GM18520 (cell line): ENCODE measurements at regions not wholly inside any gene's neighbourhood (a gene's known extent, or its start where the extent isn't known, plus 50 kb on each side); places are given as distances from the start of the nearest gene placed in this dataset.
"Not testable (repeated sequence)": the region's sequence is repeated elsewhere in the genome, so short reads cannot be mapped to it uniquely, and the experiment has no call there.

Experiments
- ATAC-seq: cut with Tn5 transposase; IDR thresholded peaks from one replicate; pipeline ENCODE4 v1.9.1; 2021; ENCODE audit not compliant: unreplicated experiment

DNA sequence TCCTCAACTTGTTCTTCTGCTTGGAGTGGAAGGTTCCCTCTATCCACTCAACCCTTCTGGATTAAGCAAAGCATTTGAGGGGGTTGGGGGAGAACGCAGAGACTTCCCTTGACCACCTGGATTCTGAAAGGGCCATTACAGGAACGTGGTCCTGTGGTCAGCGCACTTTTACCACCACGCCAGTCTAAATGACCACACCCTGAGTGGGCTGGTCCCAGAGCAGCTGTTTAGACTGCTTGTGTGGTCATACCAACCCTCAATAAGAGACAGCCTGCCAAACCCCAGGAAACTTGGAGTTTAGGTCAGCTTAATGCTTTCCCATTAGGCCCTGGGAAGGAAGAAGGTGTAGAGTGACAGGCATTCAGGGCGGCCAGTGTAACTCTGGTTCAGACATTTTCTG is 165.5 kb upstream of the ATP2B1 start:
- no peak for ATAC-seq

DNA sequence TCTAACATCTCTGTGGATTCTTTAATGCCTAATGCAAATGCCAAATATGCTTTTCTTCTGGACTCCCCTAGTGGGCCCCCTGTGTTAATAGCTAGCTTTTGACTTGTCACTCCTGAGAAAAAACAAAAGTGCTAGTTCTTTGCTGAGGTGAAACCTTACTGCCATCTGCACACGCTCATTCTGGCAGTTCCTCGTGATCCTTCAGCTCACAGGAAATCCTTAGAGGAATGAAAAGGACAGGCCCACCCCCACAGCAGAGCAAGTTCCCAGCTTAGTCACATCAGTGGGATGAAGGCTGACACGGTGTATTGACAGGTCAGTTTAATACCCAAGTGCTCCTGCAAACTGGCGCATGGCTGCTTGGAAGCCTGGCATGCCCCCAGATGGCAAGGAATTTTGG is 165.1 kb upstream of the ATP2B1 start:
- ATAC-seq = no peak

DNA sequence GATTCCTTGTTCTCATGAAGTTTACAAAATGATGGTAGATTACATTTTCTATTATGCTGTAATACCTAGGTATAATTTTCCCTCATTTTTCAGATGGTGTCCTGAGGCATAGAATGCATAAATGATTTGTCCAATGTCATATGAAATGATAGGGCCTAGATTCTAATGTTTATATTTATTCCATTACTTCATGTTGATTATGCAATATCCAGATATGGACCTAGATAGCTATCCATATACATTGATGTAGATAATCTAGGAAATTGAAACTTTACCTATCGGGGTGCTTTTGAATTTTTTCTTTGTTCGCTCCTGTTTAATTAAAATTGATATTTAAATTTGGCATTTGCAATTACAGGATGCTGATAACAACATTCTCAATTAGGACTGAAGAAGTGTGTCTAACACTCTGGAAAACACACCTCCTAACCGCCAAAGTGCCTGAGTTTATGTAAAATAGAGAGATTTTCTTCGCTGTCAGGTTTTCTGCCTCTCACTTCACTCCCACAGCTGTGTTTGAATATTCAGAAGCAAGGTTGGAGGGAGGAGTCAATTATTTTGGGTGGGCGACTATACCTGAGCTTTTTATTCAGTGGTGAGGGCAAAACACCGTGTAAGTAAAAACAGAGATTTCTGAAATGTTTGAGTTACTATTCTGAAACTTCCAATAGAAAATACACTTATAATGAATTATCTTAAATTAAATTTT is 164.4 kb upstream of the ATP2B1 start:
- no peak for ATAC-seq

DNA sequence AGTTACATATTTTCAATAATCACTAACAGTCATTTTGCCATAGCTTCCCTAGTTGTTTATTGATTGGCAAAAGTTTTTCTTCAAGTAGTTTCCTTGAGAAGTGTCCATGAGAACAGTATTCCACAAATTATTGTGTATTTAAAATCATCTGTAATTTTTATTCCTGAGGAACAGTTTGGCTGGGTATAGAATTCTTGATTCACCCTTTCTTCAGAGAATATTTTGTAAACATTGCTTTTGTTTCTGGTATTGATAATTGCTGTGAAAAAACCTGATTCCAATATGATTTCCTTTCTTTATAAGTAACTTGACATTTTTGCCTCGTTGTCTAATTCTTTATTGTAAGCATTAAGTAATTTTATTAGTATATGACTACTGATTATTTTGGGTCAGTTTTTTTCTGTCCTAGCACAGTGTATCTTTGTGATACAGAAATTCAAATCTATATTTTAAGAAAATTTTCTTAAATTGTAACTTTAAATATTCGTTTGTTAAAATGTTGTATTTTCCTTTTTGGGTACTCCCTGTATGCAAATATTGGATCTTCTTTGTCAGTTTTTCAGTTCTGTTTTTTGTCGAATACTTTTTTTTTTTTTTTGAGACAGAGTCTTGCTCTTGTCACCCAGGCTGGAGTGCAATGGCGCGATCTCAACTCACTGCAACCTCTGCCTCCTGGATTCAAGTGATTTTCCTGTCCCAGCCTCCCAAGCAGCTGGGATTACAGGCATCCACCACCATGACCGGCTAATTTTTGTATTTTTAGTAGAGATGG is 162.0 kb upstream of the ATP2B1 start:
- ATAC-seq = no peak

DNA sequence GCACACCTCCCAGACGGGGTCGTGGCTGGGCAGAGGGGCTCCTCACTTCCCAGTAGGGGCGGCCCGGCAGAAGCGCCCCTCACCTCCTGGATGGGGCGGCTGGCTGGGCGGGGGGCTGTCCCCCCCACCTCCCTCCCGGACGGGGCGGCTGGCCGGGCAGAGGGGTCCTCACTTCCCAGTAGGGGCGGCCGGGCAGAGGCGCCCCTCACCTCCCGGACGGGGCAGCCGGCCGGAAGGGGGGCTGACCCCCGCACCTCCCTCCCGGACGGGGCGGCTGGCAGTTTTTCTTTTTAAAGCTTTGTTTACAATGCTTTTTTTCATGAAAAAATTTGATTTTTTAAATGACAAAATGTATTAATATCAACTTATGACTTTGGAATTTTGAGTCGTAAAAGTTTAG is 159.0 kb upstream of the ATP2B1 start:
- ATAC-seq = not testable (repeated sequence)

DNA sequence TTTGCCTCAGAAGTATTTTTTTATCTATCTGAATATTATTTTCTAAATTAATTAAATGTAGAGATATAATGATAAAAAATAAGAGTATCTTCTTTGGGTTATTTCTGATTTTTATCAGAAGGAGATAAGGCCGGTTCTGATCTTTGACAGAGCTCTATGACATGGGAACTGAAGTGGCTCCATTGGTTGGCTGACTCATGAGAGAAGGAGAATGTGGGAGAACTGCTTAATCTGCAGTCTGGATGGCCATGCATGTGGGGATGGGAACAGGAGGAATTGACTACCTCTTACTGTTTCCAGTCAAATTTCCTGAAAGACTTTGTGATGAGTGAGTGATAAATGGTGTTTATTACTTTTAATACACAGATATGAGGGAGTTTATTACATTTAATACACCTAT is 155.8 kb upstream of the ATP2B1 start:
- no peak for ATAC-seq

DNA sequence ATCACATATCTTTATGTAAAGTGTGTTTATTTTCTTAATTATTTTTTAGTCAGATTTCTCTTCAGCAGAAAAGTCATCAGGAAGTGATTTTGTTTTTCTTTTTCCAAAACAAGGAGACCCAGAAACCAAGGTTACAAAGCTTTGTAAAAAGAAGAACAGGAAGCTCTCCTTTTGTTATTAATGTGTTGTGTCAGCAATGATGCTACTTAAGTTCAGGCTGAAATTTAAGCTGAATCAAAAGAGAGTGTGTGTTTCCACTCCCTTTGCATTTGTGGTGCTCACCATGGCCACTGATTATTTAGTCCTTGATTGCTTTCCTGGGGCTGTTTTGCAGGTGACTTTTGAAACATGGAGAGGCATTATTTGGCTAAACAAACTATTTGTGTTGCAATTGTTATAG is 155.3 kb upstream of the ATP2B1 start:
- no peak for ATAC-seq

DNA sequence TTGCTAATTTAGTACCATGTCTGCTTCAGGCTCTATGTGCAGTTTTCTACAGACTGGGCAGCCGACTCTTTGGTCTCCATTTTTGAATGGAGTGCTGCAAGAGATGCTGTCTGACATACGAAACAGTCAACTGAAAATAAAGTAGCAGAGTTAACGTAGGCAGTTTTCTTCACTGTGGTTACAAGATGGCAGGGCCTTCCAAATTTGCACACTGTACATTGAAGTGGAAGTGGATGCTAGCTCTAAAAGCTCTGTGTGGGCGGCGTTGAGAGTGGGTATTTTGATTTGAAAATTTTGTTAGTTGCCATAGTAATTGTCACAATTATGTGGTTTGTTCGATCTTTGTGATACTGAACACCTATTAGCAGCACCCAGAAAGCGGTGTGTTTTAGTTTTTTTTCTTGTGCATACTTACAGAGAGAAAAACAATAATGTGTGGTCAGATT is 154.9 kb upstream of the ATP2B1 start:
- peak; percentile 68 for ATAC-seq

DNA sequence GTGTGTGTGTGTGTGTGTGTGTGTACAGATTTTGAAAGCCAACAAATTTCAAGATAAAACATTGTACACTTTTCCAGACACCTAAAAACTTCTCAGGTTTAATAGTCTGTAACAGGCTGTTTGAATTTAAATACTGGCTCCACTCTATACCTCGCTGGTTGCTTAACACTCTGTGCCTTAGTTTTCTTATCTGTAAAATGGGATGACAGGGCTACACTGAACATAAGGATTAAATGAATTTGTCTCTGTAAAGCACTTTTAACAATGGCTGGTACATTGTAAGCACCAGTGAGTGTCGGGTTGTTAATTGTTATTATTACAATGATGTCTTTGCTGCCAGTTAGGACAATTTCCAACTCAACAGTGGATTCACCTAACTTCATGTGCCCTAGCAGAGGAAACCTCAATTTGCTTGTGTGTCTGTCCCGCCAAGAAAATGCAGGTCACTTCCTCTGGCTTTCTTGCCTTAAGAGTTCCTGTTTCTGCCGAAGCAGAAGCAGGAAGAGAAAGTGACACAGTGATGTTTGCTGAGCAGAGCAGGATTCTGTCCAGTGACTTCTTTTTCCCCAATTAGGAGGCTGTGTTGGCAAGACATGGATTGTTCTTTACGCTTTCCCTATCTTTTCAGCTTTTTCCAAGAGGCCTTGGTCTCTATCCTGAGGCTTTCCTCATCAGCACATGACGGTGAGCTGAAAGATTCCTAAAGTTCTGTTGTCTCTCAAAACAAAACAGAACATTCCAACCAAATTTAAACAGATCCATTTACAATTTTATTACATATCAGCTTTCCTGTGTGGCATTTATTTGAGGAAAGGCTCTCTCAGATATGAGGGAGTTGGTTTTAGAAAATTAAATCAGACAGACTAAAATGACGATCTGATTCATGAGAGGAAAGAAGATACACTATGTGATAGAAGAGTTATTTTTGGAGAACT is 154.1 kb upstream of the ATP2B1 start:
- ATAC-seq = peak; percentile 49

DNA sequence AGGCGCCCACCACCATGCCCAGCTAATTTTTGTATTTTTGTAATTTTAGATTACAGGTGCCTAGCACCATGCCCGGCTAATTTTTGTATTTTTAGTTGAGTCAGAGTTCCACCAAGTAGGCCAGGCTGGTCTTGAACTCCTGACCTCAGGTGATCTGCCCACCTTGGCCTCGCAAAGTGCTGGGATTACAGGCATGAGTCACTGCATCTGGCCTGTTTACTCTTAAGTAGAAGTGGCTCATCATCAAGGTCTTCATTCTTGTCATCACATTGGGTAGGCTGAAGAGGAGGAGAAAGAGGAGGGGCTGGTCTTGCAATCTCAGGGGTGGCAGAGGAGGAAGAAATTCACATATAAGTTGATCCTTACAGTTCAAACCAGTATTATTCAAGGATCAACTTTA is 152.4 kb upstream of the ATP2B1 start:
- no peak for ATAC-seq

DNA sequence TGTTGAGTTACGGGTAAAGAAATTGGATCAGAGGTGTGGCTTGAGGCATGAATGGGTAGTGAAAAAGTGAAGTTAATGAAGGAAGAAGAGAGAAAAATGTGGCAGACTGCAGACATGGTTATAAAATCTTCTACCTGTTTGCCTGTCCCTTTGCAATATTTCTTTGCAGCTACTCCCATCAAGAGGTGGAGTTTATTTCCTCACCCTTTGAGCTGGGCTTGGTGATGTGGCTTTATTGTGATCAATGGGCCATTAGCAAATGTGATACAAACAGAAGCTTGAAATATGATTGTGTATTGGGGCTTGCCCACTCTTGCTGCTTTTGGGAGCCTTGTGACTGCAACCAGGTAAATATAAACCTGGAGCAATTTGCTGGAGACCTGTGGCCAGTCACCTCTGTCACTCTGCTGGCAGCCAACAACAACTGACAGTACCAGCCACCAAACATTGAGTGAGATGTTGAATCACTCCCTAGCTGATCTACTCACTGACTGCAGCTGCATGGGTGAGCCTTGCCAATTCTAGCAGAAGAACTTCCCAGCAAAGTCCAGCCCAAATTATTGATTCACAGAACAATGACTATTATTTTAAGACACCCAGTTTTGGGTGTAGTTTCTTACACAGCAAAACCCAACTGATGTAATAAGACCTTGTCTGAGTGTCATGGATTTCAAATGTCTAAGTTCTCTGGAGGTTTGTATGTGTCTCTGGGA is 151.0 kb upstream of the ATP2B1 start:
- ATAC-seq = no peak

DNA sequence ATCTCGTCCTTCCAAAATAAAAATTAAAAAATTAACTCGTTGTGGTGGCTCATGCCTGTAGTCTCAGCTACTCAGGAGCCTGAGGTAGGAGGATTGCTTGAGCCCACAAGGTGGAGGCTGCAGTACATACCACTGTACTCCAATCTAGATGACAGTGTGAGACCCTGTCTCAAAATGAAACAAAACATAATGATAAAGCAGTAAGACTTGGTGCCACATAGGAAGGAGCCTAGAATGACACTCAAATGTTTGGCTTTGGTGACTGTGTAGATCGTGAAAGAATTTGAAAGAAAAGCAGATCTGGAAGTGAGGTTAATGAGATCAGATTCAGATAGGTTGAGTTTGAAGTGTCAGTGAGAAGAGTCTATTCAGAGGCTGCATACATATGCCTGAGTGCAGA is 150.1 kb upstream of the ATP2B1 start:
- ATAC-seq = no peak

DNA sequence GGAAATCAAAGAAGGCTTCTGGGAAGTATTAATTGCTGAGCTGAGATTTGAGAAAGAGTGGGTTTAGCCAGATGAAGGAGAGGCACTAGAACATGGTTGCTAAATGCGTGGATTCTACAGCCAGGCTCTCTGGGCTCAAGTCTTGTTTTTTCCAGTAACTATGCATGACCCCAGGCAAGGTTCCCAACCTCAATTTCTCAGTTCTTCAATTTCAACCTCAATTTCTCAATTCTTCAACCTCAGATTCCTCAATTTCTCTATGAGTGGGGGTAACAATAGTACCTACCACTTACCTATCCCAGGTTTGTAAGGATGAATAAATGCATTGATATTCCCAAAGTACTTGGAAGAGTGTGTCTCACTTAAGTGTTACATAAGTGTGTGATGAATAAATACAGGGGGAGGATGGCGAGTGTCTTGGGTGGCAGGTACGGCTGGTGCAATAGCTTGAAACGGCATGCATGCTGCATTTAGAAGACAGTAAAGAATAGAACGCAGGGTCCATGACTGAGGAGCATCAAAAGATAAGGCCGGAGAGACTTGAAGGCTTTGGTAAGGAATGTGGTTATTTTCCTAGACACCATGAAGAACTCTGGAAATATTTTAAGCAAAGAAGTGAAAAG is 149.1 kb upstream of the ATP2B1 start:
- no peak for ATAC-seq

DNA sequence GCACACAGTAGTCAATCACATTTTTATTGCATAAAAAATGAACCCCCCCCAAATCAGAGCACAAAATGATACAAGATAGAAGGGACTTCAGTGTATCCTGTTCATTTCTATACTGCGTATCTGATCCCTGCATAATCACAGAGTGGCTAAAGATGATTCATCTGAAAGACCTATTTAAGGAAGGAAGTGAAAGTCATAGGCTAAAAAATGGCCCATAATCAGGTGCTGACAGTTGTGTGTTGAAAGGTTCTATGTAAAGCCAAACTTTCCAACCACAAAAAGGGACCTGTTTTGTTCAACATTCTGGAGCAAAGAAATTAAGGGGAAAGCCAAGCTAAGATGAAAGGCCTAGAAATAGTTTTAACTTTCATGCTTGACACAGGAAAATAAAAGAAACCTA is 147.8 kb upstream of the ATP2B1 start:
- ATAC-seq = peak; percentile 91

DNA sequence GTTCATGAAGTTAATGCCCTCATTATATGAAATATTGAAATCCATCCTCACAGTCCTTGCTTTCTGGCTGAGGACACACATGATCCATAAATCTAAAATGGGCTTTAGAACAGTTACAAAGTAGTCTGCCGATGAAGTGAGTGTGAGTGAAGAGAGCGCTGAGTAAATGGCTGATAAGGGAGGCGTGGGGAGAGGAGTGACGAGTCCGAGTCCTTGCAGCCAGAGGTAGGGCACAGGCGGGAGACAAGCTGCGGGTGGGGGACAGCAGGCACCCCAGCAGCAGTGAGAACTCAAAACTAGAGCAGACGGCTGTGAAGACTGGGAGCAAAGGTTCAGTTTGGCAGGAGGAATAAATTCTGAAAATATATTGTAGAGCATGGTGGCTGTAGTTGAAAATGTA is 140.1 kb upstream of the ATP2B1 start:
- no peak for ATAC-seq

DNA sequence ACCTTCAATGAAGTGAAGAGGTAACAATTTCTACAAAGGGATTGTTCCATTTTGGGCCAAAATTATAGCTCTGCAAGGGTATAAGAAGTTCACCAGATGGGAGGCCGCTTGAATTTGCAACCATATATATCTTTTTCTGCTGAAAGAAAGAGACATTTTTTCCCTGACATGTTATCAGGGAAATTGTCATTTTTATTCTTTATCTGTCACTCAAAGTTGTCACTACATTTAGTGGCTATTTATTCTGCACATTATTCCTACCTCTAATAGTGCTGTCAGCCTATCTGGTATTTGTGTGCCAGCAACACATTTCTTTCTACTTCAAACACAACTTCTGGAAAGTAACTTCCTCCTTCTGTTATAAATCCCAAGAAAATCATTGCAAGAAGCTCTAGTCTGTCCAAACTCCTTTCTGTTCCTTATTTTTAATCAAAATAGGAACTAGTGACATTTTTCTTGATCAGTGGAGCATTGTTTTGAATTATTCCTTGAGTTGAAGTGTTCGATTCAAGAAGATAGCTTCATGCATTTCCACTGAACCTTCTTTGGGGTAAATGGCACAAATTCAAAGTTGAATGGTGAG is 137.9 kb upstream of the ATP2B1 start:
- no peak for ATAC-seq

DNA sequence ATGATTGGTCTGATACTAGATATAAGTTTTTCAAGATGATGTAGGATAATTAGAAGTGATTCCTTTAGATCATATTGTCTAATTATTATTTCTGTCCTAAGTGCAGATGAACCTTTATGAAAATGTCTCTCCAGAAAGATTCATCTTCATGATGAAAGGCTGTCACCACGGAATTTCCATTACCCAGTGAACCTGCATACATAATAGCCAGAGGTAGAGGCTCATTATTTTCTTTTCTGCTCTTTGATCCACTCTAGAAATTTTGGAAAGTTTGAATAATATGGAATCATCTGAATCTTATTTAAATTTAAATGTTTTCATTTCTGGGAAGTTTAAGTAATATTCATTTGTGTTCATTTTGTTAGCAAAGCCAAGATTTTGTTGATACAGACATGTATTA is 137.1 kb upstream of the ATP2B1 start:
- ATAC-seq = no peak

DNA sequence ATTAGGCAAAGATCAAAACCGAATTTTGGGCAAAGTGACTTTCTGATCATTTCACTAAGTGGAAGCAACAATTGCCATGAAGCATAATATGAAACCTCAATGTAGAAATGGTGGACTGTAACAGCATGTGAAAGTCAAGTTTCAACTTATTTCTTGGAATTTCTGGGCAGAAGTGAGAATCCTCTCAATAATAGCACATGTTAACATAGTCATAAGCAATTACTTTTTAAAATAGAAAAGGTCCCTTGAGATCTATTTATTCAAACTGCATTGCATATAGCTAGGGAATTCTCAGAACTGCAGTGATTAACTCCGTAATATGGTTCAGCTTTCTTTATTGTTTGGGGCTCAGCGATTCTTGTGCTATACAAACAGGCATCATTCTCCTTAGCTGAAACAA is 136.7 kb upstream of the ATP2B1 start:
- no peak for ATAC-seq

DNA sequence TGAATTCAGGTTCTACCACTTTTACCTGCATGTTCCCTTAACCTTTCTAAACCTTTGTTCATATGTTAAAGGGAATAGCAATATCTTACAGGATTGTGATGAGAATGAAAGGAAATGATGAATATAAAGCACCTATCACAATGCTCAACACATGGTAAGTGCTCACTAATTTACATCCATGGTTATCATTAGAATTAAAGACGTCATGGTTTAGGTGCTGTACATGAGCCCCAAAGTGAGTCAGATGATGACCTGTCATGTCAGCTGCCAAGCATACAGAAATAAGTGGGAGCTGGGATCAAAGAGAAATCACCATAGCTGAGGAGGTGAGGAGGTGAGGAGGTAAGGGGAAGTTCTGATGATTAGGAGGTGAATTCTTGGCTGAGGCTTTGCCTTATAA is 135.9 kb upstream of the ATP2B1 start:
- ATAC-seq = no peak
